NCI-H748 treated with DMSO at 0.1 percent for 48 hours (cell line): ENCODE measurements at regions not wholly inside any gene's neighbourhood (a gene's known extent, or its start where the extent isn't known, plus 50 kb on each side); places are given as distances from the start of the nearest gene placed in this dataset.

Experiments
- DNase-seq: peaks from one replicate; lab custom pipeline; 2025; lab: John Stamatoyannopoulos, UW

DNA sequence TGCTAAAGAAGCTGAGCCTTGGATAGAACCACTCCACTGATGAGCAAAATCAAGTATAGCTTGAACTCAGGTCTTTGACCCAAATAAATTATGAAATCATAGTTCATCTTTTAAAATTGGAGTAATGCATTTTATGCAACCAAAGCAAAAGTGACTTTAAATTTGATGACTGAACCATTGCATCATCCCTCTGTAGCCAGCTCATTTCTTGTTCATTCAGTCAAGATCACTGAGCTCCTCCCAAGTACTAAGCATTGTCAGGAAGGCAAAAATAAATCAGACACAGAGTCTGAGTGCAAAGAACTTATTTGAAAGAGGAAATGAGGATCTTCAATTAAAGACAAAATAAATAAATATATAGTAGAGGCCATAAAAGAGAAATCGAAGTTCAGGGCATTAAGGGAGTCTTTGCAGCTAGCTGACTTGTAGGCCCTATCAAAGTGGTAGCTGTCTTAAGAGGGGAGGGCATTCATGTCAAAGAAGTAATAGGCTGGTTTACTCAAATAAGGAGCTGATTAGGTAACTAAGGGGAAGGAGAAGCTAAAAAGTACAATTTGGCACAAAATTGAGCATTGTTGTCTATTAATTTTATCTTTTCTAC lies 411.8 kb downstream of the MTX2 start:
- no peak for DNase-seq

DNA sequence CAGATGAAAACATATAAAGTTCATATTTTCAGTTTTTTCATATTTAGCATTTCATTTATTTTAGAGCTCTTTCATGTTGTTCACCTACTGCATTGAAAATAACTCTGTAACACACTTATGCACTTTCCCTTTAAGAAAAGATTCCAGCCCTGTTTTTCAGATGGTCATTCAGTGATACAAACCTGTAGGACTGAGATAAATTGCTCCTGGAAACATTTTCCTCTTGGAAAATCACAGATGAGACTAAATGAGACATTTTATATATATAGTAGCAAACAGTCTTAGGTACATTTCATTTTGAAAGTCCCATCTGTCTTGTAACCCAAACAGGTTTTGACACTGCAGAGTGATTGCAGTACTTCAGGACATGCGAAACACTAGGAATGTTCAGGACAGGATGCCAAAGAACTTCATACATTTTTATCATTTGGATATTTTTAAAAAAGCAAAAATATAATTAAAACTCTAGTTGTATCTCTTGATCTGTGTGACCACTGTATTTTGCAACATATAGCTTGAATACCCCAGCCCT lies 412.4 kb downstream of the MTX2 start:
- no peak for DNase-seq

DNA sequence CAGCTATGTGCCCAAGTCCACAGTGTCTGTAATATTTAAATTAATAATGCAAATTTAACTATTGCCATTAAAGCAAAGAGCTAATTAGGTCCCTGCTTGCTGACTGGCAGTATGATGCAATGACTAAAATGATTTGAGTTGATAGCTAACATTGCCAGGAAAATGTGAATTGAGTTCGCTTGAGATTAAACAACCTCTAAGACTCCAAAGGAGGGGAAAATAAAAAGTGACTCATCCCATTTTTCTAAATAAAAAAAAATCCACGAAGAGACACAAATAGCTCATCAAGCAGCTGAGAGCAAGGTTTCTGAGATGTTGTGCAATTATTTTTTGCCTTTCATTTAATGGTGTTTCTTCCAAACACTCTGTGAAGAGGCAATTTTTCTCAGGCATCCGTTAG lies 413.0 kb downstream of the MTX2 start:
- DNase-seq = no peak

DNA sequence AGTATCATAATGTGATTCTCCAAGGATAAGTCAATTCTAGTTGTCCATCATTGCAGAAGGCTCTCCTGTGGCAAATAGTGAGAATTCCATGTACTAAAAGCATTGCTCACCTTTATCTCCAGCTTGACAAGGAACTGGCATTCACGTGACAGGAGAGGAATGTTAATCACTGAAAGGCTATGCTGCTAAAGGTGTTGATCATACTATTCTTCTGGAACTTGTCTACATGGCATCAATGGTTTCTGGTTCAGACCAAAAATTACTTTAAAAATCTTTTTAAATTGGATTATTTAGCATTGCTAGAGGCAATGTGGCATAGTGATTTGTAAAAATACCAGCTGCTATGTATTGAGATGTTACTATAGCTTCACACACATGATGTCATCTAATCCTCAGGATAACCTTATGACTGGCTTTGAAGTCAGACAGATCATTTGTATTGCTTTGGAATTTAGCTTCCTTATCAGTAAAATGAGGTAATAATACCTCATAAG lies 414.4 kb downstream of the MTX2 start:
- DNase-seq = no peak

DNA sequence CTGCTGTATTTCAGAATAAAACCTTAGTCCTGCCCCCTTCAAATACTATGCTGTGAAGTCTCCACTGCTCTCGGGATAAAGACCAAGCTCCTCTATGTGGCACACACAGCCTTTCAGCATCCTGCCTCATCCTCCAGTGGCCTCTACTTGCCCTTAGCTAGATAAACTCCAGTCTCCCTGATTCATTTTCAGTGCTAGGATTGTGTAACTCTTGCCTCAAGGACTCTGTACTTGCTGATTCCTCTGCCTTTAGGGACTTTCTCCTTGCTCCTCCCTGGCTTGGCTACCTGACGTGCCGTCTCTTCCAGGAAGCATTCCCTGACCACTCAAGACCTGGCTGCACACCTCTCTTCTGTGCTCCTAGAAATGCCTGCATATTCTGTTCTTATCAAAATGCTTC lies 416.7 kb downstream of the MTX2 start:
- no peak for DNase-seq

DNA sequence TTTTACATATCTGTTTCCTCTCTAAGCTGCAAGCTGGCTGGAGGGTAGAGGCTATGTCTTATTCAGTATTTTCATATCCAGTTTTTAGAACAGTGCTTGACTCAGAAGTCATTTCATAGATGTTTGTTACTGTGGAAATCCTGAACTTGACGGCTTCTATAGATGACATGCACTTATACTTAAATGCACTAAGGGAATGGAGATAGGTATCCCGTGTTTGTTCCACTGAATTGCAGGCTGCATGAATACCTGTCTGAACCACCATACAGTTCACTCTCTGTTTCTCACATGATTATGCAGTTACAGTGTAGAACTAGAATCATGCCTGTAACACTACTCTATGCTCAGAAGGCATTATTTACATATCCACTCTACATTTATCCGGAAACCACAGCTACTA lies 417.1 kb downstream of the MTX2 start:
- DNase-seq = no peak

DNA sequence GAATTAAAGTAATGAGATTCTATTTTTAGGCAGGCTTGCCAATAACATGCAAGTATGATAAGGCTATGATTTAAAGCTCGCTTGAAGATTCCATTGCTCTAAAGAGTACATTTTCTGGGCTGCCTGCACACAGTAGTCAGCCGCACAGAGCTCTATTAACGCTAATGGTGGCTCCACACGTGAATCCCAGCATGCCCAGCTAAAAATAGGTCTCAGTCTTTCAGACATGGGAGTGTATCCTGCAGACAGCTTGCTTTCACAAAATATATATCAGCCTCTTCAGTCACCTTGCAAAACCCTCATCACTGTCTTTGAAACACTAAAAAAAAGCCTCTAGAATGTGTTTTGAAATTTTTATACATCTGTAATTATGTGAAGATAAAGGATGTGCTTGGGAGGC lies 418.1 kb downstream of the MTX2 start:
- no peak for DNase-seq

DNA sequence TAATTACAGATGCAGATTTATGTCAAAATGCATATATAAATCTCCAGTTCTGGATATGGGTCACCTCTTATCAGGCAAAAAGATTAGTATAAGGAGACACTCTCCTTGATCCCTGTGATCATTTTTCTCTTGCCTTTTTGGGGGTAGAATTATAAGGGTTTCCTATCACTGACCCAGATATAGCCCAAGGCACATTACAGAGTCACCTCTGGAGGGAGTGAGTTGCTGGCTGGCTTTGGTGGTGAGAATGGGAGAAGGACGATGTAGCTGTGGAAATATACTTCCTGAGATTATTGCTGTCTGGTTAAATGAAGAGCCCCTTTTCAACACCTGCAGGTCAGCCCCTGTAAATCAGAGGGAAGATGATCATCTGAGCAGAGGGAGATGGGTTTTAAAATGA lies 418.7 kb downstream of the MTX2 start:
- DNase-seq = no peak

DNA sequence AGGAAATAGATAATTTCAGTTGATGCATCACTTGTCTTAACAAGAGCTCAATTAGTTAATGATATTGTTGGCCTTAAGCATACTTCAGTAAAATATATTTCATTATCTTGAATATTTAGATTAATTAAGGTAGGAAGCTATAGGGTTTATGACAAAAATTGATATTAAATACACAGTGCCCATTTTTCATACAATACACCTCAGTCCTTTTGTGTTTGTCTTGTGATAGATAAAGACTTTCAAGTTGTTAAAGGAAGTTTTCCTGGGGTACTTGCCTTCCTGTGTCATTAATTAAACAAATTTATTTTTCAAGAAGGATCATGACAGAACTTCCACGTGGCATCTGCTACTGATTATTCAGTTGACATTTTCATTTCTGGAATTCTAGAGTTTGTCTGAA lies 420.5 kb downstream of the MTX2 start:
- DNase-seq = no peak

DNA sequence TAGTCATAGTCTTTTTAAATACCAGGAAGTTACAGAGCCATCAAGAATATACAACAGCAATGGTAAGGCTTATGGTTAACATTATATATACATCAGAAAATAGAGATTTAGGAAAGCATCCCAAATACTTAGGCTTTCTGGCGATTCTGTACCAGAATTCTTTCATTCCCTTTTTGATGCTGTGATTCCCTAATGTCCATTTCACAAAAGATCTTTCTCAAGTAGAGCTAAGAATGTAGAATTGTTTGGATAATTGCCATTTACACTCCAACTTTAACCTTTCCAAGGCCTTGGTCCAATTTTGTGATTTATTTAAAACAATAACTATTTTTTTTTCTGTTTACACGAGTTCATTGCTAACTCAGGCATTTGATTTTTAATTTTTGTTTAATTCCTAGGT lies 422.2 kb downstream of the MTX2 start:
- no peak for DNase-seq

DNA sequence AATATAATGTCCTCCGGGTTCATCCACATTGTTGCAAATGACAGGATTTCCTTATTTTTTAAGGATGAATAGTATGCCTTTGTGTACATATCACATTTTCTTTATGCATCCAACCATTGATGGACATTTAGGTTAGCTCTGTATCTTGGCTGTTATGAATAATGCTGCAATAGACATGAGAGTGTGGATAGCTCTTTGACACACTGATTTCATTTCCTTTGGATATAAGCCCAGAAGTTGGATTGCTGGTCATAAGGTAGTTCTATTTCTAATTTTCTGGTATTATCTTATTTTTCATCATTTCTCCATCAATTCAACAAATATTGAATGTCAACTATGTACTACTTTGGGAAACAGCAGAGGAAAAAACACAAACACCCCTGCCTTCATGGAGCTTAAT lies 423.3 kb downstream of the MTX2 start:
- no peak for DNase-seq

DNA sequence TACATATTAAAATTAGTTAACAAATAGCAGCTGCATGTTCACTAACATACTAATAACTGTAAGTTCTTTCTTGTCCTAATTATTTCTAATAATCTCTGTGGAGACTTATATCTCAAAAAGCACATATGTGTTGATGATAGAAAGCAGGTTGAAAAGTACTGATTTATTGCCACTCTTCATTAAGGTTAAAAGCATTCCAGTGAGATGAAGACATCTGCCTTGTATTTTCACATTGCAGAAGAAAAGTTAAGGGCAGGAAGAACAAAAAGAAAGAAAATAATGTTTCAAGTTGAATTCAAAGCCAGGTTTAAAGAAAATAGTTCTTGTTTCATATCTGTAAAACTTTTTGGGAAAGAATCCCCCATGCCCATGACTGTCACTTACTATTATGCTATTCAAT lies 429.9 kb downstream of the MTX2 start:
- no peak for DNase-seq

DNA sequence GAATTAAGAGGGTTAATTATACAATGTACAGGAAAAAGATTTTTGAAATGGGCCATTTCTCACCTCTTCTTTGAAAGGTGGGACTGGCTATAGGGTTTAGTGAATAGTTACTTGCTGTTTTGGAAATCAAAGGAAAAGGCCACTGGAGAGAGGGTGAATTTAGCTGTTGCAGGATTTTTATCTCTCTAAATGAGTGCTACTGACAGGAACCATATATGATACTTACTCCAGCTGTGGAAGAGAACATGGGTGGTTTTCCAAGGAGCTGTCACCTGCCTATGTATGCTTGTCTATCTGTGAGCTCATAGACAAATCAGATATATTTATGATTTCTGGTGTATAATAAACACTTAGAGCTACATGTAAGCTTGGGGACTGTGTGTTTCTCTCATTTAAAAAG lies 430.4 kb downstream of the MTX2 start:
- DNase-seq = no peak

DNA sequence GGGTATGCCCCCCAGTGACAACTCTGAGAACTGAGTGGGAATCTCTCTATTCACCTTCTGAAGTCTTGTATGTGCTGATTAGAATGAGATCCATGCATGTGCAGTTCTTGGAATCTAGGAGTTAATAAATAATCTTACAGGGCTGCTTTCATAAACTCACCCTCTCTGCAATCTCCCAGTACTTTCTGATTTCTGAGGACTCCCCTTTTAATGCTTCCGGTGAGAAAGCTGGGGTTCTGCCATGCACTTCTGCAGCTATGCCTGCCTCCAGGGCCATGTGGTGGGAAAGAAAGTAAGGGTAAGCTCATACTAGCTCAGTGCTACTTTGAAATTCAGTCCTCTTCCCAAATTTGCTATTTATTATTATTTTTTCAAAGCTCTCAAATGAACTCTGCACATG lies 432.9 kb downstream of the MTX2 start:
- no peak for DNase-seq

DNA sequence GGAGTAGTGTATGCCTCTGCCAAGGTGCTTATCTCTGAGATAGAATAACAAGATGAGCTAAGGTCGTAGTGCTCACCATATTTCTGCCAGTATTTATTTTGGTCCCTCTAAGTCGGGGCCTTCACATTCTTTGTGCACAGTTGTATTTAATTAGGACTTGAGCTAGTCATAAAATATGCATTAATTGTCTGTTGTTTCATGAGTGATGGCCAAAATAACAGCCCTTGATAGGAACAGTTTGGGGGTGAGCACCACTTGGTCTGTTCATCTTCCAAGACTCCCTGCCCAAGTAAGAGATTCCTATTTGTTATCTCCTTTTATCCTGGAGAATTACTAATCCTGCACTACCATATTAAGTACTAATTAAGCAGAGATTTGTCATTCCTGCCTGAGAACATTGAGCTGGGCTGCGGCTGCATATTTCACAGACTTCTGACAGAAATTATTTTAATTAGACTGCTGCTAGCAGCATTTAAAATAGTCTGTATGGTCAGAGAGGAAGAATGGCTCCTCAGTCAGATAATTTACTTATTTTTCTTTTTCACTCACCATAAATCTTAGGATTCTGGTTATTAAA lies 435.1 kb downstream of the MTX2 start:
- DNase-seq = no peak

DNA sequence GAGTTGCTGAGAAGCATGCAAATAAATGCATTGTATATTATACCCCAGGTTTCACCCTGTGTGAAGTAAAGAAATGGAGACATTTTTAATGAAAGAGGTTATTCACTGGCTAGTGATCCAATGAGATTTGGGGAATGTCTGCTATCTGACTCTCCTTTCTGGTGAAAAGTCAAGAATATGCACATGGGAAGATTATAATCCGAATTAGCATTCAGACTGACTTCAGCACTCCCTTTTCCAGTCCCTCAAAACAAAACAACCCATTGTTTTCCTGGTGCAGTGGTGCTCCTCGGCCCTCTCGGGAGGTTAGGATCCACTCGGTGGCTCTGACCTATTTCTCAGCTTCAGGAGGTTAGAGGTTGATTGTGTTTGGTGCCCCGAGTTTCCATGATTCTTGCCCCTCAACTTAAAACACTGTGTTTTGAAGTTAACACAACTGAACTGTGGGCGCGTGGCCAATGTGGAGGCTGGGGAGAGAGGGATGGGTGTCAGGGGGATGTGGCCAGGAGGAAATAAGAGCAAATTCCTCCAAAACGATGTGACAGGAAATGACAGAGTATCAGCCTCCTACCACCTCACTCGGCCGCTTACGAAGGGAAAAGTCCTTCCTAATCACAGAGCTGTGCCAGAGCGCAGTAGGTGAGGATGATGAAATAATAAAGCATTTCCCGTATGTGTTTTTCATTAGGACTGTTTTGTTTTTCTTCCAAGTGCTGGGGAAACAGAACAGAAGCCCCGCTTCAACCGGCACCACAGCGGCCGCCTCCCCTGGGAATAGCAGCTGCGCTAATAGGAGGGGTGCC lies 440.1 kb downstream of the MTX2 start:
- no peak for DNase-seq

DNA sequence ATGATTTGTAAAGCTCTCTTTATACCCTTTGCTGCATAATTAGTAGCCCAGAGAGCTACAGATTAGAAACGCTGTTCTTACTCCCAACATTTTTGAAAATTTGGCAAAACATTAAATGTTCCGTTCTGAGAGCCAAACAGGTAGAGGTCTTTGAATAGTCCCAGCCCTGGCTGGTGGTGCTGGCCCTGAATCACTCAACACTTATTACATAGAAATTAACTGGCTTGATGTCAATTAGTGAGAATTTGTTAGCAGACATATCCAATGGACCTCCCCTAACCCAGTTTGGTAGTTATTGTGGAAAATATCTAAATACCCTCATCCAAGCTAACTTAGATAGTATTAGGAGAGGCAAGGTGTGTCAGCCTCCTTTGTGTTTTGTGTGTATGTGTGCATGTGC lies 440.7 kb downstream of the MTX2 start:
- no peak for DNase-seq

DNA sequence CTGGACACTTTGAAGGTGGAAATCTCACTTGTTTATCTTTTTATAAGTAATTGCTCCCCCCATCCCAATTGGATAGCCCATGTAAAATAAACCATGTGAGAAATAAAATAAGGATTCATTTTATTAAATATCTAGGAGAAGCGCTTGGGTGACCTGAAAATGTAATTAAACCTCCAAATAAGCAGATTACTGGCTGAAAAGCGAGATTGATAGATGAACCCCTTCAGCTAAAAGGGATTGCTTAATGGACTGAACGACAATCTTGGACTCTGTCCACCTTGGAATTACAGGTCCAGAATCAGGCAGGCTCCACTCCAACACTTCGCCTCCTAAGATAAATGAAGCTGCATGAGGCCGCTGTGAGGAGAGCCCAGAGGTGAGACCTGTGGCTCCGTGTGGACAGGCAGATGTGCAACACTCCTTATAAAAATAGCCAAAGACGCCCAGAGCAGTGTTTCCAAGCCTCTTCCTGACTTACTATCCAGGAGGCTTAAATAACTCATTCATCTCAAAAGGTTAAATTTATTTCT lies 441.5 kb downstream of the MTX2 start:
- DNase-seq = no peak

DNA sequence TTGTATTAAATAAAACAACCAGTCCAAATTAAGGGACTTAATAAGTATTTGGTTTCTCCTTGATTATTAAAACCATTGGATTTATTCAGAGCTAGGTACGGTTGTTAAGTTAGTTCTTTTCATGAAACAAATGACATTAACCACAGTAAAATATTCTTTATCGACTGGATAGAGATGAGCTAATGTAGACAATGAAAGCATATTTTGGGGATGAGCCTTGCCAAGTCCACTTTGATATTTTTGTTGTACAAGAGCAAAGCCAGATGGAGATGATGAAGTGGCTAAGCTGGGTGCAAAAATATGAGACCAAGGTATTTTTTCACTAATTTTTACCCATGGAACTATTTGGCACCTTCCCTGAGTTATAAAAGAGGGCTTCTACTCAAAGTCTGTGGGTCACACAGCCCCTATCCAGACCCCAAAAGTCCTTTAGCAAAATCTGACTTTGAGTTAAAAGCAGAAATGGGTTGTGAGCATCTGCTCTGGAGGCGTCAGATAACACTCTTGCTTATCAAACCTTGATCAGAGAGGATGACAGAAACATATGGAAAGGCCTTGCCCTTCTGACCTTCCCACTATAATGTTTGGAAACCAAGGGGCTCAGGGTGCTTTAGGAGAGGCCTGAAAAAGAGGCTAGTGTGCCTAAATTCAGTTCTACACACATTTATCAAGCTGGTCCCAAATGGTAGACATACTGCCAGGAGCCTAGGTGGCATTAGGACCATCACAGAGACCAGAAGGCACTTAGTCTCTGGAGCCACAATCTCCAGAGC lies 456.8 kb downstream of the MTX2 start:
- no peak for DNase-seq

DNA sequence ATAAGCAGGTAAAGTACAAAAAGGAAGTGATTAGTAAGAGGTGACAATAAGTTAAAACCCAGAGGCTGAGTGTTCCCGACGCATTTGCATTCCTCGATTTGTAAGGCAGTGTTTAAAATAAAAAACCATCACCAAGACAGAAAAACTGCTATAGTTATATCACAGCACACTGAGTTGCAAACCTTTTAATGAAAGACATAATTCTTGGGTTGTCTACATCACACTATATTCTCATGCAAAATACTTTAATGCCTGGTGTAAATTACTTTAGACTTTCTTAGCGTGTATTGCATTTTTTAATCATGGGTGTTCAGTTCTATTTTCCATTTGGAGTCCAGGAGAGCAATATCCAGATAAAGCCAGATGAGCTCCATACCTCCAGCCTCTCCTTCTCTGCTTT lies 458.5 kb downstream of the MTX2 start:
- no peak for DNase-seq

DNA sequence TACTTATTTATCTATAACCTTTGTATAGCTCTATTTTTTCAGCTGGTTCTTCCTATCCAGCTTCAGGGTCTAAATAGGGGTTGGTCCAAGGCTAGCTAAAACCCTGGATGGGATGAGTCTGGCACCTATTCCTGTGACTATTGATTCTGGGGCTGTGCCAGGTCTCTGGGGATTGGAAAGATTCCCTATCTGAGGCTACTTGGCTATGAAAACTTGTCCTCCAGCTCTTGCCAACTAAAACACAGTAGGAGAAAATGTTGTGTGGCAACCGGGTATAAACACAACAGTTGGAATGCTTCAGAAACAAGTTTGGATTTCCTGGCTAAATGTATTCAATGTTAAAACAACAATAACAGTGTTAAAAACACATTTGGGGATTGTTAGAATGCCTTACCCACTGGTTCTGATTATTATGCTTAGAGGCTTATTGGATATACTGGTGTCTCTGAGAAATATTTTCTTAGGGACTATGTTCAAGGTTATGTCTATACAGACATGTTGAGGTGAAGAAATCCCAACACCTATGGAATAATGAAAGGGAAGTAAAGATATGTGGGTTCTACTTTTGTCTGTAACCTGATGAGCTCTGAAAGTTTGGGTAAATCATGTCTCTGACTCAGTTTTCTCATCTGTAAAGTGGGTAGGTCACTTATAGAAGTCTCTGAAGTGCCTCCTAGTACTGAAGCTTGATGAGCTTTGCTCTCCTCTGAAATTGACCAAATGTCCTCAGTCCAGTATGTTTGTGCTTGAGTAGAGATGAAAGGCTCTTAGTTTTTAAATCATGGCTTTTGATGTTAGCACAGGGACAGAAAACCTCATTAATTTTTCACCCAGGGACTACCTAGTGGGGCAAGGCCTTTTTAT lies 460.7 kb downstream of the MTX2 start:
- DNase-seq = no peak
